Activated CD4-positive, alpha-beta T cell treated with anti-CD3 and anti-CD28 coated beads for 48 hours (primary cell): ENCODE measurements at regions not wholly inside any gene's neighbourhood (a gene's known extent, or its start where the extent isn't known, plus 50 kb on each side); places are given as distances from the start of the nearest gene placed in this dataset.

Source experiments
- DNase-seq: peaks from one replicate; pipeline ENCODE4 v3.0.0-alpha.2; 2020

DNA sequence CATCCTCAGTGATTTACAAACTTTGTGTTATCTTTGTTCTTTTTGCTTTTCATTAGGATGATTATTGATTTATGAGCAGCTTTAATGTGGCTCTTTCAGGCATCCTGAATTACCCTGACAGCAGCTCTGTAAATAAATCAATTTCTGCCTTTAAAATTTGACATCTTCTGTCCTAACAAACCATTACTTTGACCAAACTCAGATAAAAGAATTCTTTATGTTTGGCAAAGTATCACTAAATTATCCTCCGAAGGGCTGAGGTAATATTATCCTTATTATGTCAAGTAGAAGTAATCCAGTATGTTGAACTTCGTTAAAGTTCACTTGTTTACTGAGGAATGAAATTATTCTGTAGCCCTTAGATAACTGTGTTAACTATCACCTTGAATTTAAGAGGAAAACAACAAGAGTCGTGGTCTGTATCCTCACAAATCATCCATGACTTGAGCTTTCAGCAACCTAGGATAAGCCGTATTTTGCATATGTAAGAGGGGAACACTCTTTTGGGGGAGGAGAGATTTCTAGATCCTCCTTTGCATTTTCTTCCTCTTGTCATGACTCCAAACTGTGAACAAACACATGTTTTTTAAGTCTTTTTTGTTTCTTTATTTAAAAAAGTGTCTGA is 173.2 kb upstream of the STAC start:
- no peak for DNase-seq

DNA sequence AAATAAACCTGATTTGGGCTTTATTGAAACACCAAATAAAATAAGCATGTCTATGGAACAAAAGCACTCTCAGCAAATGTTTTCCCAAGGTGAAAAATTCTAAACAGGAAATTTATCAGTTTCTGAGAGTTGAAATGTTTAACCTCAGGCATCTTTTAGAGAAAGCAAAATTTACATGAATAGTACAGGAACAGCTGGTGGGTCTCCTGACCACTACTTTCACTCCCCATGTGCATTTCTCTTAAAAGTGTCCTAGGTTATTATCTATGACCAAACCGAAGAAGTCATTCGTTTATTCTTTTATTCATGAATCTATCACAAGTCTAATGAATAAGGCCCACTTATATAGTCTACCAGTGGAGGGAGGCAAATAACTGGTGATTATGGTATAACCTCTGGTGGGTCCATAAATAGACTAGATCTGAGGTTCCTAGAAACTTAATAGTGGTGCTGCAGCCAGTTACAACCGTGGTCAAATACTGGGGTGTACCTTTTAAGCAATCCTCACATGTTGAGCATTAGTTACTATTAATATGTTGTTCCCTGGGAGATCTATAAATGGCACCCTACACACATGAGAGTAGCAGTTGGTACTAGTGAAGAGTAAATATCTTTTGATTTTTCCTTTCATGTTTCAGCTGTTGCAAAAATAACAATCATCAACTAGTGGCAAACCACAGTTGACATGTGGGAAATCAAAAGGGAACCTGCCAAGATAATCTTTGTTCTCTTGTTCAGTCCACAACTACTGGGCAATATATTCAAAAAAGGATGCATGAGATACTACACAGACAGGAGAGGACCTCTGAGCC is 169.3 kb upstream of the STAC start:
- no peak for DNase-seq

DNA sequence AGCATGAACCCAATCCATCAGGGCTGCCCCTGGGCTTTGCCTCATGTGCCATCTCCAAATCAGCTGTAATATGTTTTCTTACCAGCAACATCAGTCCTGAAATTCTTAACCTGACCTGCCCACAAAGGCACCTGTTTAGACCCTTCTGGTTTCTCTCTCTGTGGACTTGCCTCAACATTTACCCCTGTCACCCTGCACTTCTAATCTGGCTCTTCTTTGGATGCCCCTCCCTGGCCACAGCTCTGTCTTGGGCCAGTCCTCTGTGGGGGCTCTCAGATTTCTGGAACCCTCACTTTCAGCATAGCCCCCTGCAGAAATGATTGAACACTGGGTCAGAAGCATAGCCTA is 168.7 kb upstream of the STAC start:
- DNase-seq, result no peak

DNA sequence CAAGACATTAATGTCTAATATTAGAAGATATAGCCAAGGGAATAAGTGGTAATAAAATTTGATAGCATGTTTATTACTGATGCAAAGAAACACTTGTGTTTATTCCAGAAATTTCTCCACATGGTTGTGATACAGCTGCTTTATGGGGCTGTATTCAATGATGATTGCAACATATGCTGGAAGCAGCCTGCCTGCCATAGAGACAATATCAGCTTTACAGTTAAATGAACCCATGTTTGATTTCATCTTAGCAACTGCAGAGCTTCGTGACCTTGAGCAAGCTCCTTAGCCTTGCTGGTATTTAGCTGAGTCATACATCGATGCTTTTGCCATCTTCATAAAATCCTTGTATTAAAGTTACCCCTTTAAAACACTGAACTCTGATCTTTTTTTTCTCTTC is 168.1 kb upstream of the STAC start:
- no peak for DNase-seq

DNA sequence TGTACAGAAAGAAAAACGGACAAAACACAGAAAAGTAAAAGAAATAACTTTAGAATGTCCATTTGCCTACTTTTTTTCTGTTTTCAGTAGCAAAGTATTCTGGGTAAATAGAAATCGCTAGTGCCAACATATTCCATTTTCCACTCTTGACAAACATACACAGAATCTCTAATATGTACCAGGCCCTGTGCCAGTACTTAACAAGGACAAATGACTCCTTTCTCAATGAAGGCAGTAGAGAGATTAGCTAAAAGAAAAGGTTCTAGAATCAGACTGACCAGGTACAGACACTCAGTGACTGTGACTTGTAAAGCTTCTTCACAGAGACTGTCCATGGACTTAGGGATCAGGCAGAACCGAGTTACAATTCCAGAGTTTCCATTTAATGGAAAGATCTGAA is 165.8 kb upstream of the STAC start:
- no peak for DNase-seq

DNA sequence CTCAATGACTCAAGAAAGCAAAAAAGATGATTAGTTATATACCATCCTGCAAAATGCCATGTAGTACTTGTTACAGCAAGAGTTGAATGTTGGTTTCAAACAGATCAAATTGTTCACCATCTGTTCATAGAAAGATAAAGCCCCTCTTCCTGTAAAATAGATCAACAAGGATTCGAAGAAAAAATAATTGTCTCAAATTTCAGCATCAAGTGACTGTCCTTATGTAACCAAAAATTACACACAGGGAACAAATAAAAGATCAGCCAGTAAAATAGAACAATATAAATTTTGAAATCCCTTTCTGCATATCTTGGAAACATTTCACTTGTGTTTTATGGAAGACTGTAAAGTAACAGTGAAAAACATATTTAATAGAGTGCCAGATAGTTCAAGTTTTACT is 165.1 kb upstream of the STAC start:
- no peak for DNase-seq

DNA sequence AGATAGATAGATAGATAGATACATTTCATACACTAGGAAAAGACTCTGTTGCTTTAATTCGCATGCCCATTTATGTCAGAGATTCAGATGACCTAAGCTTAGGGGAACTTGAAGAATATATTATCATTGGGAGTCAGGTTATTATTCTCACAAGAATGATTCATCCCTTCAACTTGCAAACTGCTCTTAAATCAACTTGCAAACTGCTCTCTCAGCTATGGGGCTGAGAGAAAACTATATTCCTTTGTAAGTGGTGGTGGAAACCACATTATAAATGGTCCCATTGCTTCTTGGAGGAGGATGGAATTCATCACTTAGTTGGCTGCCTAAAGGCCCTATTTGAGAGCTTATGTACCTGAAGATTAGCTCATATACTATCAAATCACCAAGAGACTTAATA is 160.9 kb upstream of the STAC start:
- no peak for DNase-seq

DNA sequence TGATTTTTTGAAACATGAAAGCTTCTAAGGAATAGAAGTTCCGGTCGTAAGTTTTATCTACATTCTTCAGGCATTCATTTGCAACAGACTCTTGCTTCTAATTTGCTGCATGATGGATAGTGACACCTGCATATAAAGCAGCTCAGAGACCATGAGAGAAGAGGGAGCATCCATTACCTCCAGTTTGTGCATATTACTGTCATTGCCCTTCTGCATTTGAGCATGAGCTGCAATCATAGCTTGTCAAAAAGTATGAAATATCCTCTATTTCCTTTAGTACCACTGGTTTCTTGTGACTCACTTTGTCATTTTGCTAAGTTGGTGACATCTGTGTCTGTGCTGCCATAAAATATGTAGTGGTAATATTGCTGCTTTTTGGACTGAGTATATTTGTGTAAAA is 160.1 kb upstream of the STAC start:
- DNase-seq, result no peak

DNA sequence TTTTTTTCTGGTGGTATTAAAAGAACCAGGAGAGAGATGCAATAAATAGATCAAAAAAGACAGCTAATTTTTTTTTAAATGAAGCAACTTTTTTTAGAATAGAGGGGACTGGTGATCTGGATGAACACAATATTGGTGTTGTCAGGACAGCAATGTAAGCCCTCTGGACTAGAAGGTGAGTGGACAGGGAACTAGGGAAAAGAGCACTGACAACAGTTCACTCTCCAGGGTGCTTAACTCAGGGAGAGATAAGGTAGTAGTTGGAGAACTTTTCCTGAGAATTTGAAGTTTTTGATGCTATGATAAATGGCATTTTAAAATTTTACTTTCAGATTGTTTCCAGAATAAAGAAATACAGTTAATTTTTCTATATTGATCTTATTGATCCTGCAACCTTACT is 158.3 kb upstream of the STAC start:
- no peak for DNase-seq

DNA sequence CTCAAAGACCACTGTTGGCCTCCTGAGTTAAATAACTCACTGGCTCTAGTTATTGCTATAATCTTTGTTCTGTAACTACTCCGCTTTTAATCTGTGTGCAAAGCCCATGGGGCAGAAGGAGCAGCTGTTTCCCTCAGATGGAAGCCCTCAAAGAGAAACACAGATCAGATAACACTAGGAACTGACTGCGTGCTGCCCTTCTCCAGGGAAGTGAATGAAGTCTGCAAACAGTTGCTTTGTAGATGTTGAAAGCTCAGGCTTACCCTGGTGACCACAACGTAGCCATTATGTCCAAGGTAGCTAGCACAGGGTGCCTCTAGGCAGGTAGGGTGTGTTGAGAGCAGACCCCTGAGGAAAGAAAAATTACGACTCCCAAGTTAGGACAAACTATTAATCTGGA is 152.3 kb upstream of the STAC start:
- DNase-seq, result no peak

DNA sequence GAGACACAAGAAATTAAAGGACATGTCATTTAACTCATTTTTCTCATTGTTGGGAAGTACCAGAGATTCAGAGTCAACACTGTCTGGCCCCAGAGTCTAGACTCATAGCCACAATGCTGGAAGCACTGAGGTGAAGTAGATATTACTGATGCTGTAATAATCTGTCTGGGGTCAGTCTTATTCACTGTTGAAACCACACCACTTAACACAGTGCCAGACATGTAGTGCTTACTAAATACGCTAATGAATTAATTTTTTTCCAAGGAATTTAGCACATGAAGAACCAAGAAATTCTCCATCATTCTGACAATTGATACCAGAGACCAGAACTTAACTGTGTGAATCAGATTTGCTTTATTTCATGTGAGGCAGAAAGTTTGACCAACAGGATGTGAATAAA is 150.8 kb upstream of the STAC start:
- no peak for DNase-seq

DNA sequence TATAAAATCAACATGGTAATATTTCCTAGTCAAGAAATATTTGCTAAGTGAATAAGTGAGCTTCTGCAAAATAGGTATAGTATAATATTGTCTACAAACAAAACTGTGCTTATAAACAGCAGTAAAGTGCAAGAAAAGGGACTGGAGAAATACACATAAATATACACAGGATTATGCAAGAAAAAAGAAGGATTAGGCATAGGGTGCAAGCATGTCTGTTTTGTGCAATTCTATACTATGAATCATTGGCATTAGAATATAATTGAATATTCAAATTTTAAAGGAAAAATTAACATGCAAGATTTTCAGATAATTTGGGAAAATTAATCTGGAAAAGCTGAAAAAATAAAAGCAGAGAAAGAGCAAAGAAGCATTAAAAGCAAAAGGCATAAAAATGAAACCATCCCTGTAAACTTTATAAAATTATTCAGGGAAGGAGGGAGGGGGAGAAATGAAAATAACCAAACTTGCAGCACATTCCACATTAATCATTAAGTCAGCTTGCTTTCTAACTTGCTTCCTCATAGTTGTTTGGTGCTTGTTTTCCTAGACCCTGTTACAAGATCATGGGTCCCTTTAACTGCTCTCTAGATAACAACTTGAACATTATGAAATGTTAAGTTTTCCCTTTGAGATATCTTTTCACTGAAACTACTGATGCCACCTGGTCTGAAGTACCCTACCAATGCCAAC is 147.4 kb upstream of the STAC start:
- no peak for DNase-seq

DNA sequence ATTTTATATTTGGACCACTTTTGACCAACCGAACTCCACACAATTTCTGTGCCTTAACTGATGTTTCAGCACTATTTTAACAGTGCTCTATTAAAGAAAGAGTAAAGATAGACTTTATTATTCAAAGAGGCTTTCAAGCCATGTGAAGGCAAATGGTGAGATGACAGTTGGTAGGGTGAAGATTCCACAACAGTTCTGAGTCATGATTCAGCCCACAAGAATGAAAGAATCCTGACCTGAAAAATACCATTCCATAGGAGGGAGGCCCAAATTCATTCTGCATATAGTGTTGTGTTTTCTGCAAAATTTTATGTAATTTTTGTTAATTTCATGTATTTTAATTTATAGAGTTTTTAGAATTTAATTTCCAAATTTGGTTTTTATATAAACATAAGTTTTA is 135.6 kb upstream of the STAC start:
- no peak for DNase-seq

DNA sequence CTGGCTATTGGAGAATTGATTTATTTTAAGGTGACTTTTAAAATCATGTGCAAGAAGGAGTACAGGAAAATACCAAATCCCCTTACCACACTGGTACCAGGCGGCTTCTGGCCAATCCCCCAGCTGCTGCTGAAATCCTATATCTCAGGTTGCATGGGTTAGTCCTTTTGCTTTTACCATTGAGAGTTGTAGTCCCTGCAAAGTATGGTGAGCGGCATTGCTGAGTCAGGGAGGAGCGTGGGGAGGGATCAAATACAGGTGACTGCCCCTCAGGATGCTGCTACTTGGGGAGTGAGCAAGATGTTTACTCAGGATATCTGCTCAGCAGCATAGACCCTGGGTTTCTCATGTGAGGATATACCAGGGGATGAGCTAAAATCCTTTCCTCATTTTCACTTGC is 131.9 kb upstream of the STAC start:
- DNase-seq, result no peak

DNA sequence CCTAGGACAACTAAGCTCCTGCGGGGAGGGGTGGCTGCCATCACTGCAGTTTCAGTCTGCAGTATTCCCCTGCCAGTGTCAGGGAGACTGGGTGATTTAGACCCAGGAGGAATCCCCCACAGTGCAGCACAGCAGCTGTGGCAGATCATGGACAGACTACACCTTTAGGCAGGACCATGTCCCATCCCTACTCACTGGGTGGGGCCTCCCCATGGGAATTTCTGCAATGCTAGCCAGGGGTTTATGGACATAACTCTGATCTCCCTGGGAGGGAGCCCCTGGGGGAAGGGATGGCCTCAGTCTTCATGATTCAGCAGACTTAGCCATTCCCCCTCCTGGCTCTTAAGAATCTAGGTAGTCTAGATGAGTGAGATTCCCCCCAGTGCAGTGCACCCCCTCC is 130.1 kb upstream of the STAC start:
- no peak for DNase-seq

DNA sequence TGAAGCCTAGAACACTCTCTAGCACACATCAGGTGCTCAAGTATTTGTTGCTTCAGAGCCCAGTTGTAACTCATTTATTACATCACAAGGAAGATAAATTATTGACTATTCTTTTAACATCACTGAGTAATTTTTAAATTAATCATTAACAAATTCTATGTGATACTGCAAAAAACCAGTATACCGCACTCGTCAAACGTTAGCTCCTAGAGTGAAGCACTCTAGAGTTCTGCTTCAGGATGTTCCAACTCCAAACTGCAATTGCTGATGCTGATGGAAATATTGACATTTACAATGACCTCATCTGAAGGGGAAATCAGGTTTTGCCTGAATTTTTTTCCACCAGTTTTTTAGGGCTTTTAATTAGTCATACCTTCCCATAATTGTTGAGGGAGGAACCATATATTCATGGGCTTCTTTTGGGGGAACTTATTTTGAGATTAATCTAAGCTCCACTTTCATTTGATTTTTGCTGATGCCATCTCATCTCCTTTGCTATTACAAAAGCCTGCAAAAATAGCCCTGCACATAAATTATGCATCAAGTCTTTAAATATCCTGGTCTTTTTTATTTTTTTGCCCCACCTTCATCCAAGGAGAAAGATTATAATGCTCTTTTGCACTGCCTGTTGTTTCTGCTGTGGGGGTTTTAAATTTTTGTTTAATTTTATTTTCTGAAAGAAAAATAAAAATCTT is 123.0 kb upstream of the STAC start:
- no peak for DNase-seq

DNA sequence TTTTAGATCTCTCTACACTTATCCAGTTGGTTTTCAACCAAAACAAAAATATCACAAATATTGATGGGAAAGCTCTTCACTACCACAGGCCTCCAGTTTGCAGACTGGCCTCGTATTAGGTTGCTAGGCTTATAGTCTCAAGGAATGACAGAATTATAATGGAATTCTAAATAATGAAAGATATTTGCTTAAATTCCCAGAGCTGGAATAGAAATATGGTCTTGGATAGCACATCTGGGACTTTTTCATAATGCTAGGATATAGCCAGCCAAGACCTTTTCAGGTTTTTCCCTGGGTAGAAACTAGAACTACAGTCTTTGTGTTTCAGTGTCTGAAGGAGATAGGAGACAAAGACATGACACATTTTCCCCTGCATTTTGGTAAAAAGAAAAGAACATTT is 121.9 kb upstream of the STAC start:
- no peak for DNase-seq

DNA sequence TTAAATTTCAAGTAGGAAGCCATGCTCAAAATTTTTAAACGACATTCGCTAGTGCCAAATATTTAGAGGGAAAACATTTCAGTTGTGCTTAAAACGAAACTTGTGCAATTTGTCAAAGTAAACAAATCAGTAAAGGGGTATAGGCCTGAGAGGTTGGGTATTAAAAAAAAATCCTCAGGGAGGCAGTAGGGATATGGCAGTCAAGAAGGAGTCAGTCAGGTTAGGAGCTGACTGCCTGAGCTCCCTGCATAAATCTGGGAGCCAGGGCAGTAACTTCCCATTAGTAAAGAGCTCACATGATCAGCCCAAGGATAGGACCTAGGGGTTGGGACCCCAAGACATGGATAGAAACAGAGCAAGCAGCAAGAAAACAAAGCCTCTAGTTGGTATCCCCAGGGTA is 120.7 kb upstream of the STAC start:
- DNase-seq, result no peak

DNA sequence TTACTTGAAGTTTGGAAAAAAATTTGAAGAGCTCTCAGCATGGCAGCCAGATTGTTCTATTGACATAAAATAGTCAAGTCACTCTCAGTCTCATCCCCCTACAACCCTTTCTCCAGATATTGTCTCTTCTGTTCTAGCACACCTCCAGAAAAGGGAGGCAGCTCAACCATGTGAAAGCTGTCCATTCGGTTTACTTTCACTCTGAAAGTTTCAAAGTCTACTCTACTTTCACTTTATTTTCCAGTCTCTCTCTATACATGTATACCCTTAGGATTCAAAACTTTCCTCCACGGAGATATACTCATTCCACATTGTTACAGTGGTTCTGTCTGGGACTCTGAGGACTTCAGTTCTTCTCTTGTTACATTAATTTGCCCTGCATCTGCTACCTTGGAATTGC is 111.0 kb upstream of the STAC start:
- DNase-seq, result no peak

DNA sequence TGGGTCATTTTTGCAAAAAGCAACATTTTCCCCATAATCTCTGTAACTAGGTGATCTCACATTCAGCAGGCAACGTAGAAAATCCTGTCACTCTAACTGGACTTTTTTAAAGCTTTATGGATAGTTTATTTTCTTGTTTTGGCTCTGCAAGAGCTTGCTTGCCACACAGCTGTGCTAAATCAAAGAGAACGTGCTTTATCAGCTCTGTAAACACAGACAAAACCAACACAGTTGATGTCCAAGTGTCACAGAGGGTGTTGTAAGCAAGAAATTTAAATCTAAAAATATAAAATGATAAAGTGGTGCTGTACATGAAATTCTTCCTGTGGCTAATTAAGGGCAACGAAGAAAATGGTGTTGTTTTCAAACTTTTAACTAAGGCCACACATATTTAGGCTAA is 97.5 kb upstream of the STAC start:
- DNase-seq, result no peak

DNA sequence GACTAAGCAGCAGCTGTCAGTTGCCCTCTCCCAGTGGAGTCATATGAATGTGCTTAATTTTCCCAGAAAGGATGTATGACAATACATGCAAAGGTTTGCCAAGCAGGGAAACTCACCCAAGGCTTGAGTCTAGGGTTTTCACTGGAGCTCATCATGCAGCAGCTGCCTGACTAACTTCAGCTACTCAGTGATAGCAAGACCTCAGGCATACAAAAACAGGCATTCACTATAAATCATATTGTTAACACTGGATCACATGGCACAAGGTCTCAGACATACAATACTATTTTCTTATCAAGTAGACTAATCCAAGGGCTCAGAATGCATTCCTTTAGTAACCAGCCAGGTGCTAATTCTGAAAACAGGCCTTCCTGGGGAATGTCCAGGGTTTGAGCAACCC is 85.0 kb upstream of the STAC start:
- DNase-seq, result no peak

DNA sequence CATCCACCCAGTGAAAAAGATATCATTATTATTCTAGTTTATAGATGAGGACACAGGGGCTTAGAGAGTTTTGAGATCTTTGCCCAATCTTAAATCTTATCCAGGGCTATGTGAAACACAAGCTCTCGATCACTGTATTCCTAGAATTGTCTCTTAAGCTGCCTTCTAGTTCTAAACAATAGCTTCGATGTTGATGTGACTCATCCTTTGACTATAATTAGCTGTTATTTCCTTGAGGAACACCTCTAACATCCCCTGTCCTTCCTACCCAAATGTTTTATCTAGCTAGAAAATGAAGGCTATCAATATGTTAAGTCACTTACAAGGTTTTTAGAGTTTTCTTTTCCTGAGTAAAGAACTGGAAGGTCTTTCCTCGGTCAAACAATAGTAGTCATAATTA is 83.1 kb upstream of the STAC start:
- DNase-seq, result no peak

DNA sequence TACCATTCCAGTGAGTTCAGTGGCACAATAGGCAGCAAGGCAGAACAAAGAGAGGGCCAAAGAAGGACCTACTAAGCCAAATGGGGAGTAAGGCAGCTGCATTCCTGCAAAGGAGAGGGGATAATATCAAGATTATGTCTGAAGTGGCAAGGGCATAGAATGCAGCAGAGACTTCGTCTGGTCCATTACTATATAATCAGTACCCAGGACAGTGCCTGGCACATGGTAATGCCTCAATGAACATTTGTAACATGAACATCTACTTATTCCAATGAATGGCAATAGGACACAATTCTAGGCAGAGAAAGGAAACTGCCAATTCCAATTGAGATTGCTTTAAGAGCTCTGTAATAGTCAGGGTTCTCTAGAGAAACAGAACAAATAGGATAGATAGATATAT is 82.1 kb upstream of the STAC start:
- DNase-seq, result no peak

DNA sequence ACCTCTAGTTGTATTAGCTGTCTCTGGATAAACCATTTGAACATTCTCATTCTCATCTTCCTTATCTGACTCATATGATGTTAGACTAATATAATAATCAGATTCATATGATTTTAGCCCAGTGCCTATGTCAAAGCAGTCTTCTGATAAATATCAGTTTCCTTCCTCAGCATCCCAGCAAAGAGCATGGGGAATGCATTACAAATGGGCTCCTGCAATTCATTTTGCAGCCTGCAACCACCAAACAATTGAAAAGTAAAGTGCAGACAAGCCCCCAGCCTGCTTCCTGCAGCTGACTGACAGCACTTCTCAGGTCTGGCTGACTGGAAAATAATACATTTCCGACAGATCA is 78.2 kb upstream of the STAC start:
- no peak for DNase-seq
